Mucosa of rectum (tissue), 2 donors: ENCODE measurements at regions not wholly inside any gene's neighbourhood (a gene's known extent, or its start where the extent isn't known, plus 50 kb on each side); places are given as distances from the start of the nearest gene placed in this dataset.

Experiments used
- H3K27ac ChIP-seq, 2 donors: one replicate each; pipeline ENCODE4 v1.7.0; 2013; ENCODE audit warnings: inconsistent platforms in 2 of 2, low read depth in 2 of 2, low read length in 2 of 2
- H3K27me3 ChIP-seq, 2 donors: one replicate each; pipeline ENCODE4 v1.7.0; 2013; ENCODE audit warnings: low read length in 2 of 2; ENCODE audit not compliant: control insufficient read depth in 2 of 2, insufficient read depth in 2 of 2
- H3K36me3 ChIP-seq, 2 donors: one replicate each; pipeline ENCODE4 v1.7.0; 2013; ENCODE audit warnings: low read length in 2 of 2; ENCODE audit not compliant: control insufficient read depth in 2 of 2, insufficient read depth in 2 of 2
- H3K4me1 ChIP-seq, 2 donors: one replicate each; pipeline ENCODE4 v1.7.0; 2013; ENCODE audit warnings: low read length in 2 of 2, mild to moderate bottlenecking in 1 of 2; ENCODE audit not compliant: control insufficient read depth in 2 of 2, insufficient read depth in 2 of 2
- H3K4me3 ChIP-seq, 2 donors: one replicate each; pipeline ENCODE4 v1.7.0; 2013; ENCODE audit warnings: low read length in 2 of 2
- H3K9ac ChIP-seq, 2 donors: one replicate each; pipeline ENCODE4 v1.7.0; 2013; ENCODE audit warnings: low read length in 2 of 2, low read depth in 1 of 2, mild to moderate bottlenecking in 1 of 2
- H3K9me3 ChIP-seq, 2 donors: one replicate each; pipeline ENCODE4 v1.7.0; 2013; ENCODE audit warnings: low read length in 2 of 2; ENCODE audit not compliant: control insufficient read depth in 2 of 2
- donor health status: healthy.
- donor health status: Normal muscosa, but diverticular disease.

- Histone ChIP-seq H3K4me1 (peaks cover 0 to 2% of the 10 kb centered on the region in 2 donors), H3K9me3 (no peaks in the 10 kb centered on the region), H3K4me3 (no peak overlapping the region), H3K36me3 (no peaks in the 10 kb centered on the region), H3K9ac (no peak overlapping the region), H3K27me3 (no peaks in the 10 kb centered on the region), H3K27ac (no peak overlapping the region)
Measured at GRCh38 chr4:23333556-23333945, 556.3 kb downstream of the PPARGC1A start.

DNA sequence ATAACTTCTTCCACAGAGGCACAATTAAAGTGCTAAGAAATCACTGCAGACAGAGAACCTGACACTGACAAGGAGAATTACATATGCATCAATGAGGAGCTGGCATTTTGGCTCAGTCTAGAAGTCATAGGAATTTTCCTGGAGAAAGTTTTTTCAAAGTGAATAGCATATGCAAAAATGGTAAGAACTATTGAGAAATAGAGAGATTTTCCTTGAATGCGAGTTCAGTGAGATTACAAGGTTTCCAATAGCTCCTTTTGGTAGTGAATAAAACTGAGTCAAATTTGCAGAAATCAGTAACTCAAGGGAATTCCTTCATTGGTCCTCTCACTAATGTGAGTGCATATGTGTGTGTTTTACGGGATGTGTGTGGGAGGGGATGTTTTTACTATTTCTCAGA, 557.5 kb downstream of the PPARGC1A start:
- H3K9ac ChIP-seq: no peak overlapping the region
- H3K36me3 ChIP-seq: no peaks in the 10 kb centered on the region
- no peaks in the 10 kb centered on the region for H3K27me3 ChIP-seq
- no peak overlapping the region for H3K27ac ChIP-seq
- H3K4me3 ChIP-seq: no peak overlapping the region
- H3K9me3 ChIP-seq: no peaks in the 10 kb centered on the region
- H3K4me1 ChIP-seq: peaks cover 0 to 2% of the 10 kb centered on the region in 2 donors

- H3K4me1 ChIP-seq: no peaks in the 10 kb centered on the region
- no peak overlapping the region for H3K9ac ChIP-seq
- H3K36me3 ChIP-seq: no peaks in the 10 kb centered on the region
- H3K9me3 ChIP-seq: no peaks in the 10 kb centered on the region
- no peaks in the 10 kb centered on the region for H3K27me3 ChIP-seq
- no peak overlapping the region for H3K4me3 ChIP-seq
- no peak overlapping the region for H3K27ac ChIP-seq
Measured at GRCh38 chr4:23327120-23327519, 562.7 kb downstream of the PPARGC1A start.

DNA sequence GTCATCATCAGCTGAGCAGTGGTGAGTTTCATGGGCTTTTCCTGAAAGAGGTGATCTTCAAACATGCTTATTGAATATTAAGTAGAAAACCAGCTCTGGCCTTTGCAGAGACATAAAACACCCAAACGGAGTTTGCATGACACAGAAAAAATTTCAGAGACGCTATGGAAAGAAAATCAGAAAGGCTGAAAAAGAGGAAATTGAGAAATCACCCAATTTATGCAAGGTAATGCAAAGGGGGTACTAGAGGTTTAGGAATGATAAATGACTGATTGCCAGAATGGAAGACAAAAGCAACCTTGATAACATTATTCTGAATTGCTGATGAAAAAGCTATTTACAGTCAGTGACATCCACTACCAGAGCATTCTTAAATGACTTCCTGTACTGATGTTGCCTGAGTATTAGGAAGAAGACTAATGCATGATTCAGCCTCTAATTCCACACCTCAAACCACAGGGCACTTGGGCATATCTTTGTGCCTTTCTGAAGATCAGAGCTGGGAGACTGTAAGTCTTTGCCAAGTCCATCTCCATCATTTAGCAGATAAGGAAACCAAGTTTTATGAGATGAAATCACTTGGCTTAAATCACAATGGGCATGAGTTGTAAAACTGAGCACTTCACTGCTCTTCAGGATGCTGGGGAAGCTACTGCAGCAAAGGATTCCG, 565.7 kb downstream of the PPARGC1A start:
- Histone ChIP-seq H3K4me1 (no peaks in the 10 kb centered on the region), H3K9me3 (no peaks in the 10 kb centered on the region), H3K27ac (no peak overlapping the region), H3K36me3 (no peaks in the 10 kb centered on the region), H3K27me3 (no peaks in the 10 kb centered on the region), H3K9ac (no peak overlapping the region), H3K4me3 (no peak overlapping the region)

- H3K36me3 ChIP-seq: no peaks in the 10 kb centered on the region
- H3K27ac ChIP-seq: no peak overlapping the region
- no peaks in the 10 kb centered on the region for H3K4me1 ChIP-seq
- H3K9ac ChIP-seq: no peak overlapping the region
- H3K9me3 ChIP-seq: no peaks in the 10 kb centered on the region
- H3K4me3 ChIP-seq: no peak overlapping the region
- H3K27me3 ChIP-seq: no peaks in the 10 kb centered on the region
Measured at GRCh38 chr4:23323436-23323835, 566.4 kb downstream of the PPARGC1A start.

GRCh38 chr4:23322732-23323131, 567.1 kb downstream of the PPARGC1A start:
- Histone ChIP-seq H3K4me3 (no peak overlapping the region), H3K4me1 (no peaks in the 10 kb centered on the region), H3K9me3 (no peaks in the 10 kb centered on the region)

DNA sequence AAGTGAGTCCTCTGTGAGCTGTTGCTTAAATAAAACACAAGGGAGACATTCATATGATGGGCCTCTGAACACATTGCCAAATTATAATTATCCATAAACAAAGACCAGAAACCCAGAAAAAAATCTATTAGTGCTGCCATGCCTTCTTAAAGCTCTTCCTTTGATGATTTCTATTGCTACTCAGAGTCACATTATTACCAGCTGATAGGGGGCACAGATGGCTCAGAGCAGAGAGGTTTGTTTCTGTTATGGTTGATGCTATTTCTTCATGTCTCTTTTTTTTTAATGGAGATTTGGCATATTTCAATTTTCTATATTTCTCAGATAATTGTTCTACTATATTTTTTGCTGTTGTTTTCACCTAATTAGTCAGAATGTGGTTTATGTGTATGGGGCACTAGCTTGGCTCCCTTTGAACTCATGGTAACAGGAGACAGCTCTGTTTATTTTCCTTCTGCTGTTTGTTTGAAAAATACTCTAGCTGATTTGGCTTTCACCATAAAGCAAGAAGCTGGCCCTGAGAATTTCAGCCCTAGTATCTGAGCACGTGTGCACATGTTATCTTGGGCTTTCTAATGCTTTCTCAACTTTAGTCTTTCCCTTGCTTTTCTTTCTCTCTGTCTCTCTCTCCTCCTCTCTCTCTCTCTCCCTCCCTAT, 568.8 kb downstream of the PPARGC1A start:
- Histone ChIP-seq H3K9me3 (no peaks in the 10 kb centered on the region), H3K27ac (no peak overlapping the region), H3K27me3 (no peaks in the 10 kb centered on the region), H3K4me1 (no peaks in the 10 kb centered on the region), H3K36me3 (no peaks in the 10 kb centered on the region), H3K9ac (no peak overlapping the region), H3K4me3 (no peak overlapping the region)

More at GRCh38 chr4:23322732-23323131, 567.1 kb downstream of the PPARGC1A start:
- Histone ChIP-seq H3K27me3 (no peaks in the 10 kb centered on the region), H3K9ac (no peak overlapping the region), H3K36me3 (no peaks in the 10 kb centered on the region), H3K27ac (no peak overlapping the region)

GRCh38 chr4:23312686-23313085, 577.2 kb downstream of the PPARGC1A start:
- Histone ChIP-seq H3K27me3 (no peaks in the 10 kb centered on the region), H3K27ac (no peak overlapping the region), H3K4me3 (no peak overlapping the region), H3K36me3 (no peaks in the 10 kb centered on the region), H3K9ac (no peak overlapping the region), H3K4me1 (no peaks in the 10 kb centered on the region), H3K9me3 (no peaks in the 10 kb centered on the region)

DNA sequence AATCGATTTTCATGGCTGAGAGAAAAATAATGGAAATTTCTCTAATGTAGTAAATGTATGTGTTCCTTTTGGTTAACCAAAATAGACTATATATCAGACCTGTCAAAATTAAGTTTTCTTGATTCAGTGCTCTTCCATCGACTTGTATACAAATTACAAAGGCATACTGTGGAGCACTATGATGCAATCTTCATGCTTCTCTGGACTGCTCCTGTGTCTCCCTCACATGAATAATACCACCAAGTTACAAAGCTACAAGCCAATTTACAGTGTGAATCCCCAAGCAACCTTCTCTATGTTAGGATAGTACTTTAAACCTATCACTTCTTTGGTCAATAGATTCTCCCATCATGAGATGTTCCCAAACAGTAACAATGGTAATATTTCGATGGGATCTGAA, 577.9 kb downstream of the PPARGC1A start:
- Histone ChIP-seq H3K4me3 (no peak overlapping the region), H3K27me3 (no peaks in the 10 kb centered on the region), H3K9ac (no peak overlapping the region), H3K27ac (no peak overlapping the region), H3K36me3 (no peaks in the 10 kb centered on the region), H3K9me3 (no peaks in the 10 kb centered on the region), H3K4me1 (no peaks in the 10 kb centered on the region)

DNA sequence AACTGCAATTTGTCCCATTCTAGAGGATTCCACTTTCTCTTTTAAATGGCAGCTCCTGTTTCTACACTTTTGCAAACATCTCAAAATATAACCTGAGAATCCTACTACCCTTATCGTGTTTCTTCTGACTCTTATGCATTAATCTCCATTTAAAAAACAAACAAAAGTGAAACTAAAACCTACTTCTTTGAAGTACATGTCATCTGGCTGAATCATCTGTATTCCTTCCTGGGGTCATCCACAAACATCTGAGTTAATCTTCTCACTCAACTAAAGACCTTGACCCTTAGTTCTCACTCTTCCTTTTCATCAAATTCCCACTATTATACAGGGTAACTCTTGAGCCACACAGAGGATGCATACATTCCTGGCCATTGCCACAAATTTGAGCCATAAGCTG, 584.8 kb downstream of the PPARGC1A start:
- no peaks in the 10 kb centered on the region for H3K9me3 ChIP-seq

More for the DNA sequence above, 584.8 kb downstream of the PPARGC1A start:
- H3K27ac ChIP-seq: no peak overlapping the region
- no peaks in the 10 kb centered on the region for H3K4me1 ChIP-seq
- no peaks in the 10 kb centered on the region for H3K36me3 ChIP-seq
- no peak overlapping the region for H3K4me3 ChIP-seq
- H3K27me3 ChIP-seq: no peaks in the 10 kb centered on the region
- no peak overlapping the region for H3K9ac ChIP-seq
